ENCODE measurements at regions not wholly inside any gene's neighbourhood (a gene's known extent, or its start where the extent isn't known, plus 50 kb on each side); places are given as distances from the start of the nearest gene placed in this dataset.
"Not testable (repeated sequence)": the region's sequence is repeated elsewhere in the genome, so short reads cannot be mapped to it uniquely, and the experiment has no call there.

- Mint-ChIP-seq H3K4me1 (peaks cover 0 to 4% (median 0%) of the 10 kb centered on the region in 4 donors), H3K4me3 (no peak overlapping the region), H3K9me3 (no peaks in the 10 kb centered on the region), H3K27me3 (no peaks in the 10 kb centered on the region), H3K27ac (no peak overlapping the region), H3K36me3 (no peaks in the 10 kb centered on the region)
- DNase-seq (no peak), ATAC-seq (no peak)
- POLR2A ChIA-PET = no interaction called here
Observed at GRCh38 chr6:27854421-27854820, 57.8 kb downstream of the OR2B2 start.

- POLR2A ChIA-PET = interaction anchor here (0.5 to 1.0 kb wide), 4 partner anchors 13 to 39 kb away, joined by 3 to 4 read pairs (median 3); a partner anchor contains a TSS
- Mint-ChIP-seq H3K9me3 (no peaks in the 10 kb centered on the region), H3K36me3 (no peaks in the 10 kb centered on the region), H3K27ac (no peak overlapping the region), H3K4me3 (no peak overlapping the region), H3K27me3 (peaks cover 0 to 12% (median 0%) of the 10 kb centered on the region in 5 donors), H3K4me1 (peaks cover 0 to 4% (median 0%) of the 10 kb centered on the region in 4 donors)
- ATAC-seq (no peak), DNase-seq (no peak)
Observed at GRCh38 chr6:27851440-27851839, 60.8 kb downstream of the OR2B2 start.

DNA sequence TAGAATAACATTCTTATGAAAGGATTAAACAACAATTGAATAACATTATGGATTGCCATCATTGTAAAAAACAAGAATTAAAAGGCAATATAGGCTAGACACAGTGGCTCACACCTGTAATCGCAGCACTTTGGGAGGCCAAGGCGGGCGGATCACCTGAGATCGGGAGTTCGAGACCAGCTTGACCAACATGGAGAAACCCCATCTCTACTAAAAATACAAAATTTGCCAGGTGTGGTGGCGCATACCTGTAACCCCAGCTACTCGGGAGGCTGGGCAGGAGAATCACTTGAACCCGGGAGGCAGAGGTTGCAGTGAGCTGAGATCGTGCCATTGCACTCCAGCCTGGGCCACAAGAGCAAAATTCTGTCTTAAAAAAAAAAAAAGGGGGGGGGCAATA lies 63.2 kb downstream of the OR2B2 start:
- H3K27me3 Mint-ChIP-seq = peaks cover 0 to 17% (median 0%) of the 10 kb centered on the region in 5 donors
- not testable (repeated sequence) for H3K27ac Mint-ChIP-seq, H3K4me1 Mint-ChIP-seq, H3K36me3 Mint-ChIP-seq, H3K4me3 Mint-ChIP-seq, DNase-seq, ATAC-seq, H3K9me3 Mint-ChIP-seq
- POLR2A ChIA-PET = interaction anchor here (1.0 to 2.2 kb wide), 4 partner anchors 11 to 44 kb away, joined by 4 to 10 read pairs (median 5); a partner anchor contains a TSS

- POLR2A ChIA-PET = interaction anchor here (2.2 kb wide), 1 partner anchor 9 kb away, joined by 10 read pairs; a partner anchor contains a TSS
- no peaks in the 10 kb centered on the region for H3K36me3 Mint-ChIP-seq
- no peak overlapping the region for H3K27ac Mint-ChIP-seq
- no peaks in the 10 kb centered on the region for H3K4me1 Mint-ChIP-seq
- ATAC-seq (no peak), DNase-seq (no peak)
- H3K27me3 Mint-ChIP-seq = peaks cover 0 to 17% (median 0%) of the 10 kb centered on the region in 5 donors
- no peak overlapping the region for H3K4me3 Mint-ChIP-seq
- no peaks in the 10 kb centered on the region for H3K9me3 Mint-ChIP-seq
Observed at GRCh38 chr6:27847706-27848105, 64.5 kb downstream of the OR2B2 start.

DNA sequence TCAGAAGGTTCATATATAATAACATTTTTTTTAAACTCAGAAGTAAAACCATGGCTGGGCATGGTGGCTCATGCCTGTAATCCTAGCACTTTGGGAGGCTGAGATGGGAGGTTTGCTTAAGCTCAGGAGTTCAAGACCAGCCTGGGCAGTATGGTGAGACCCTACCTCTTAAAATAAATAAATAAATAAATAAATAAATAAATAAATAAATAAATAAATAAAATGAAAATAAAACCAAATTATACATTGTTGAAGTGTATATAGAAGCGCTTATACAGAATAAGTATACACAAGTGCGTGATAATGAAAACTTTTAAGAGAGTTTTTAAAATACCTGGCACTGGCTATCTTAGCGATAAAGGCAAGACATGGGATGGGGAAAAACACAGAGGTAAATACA lies 71.6 kb downstream of the OR2B2 start:
- H3K4me3 Mint-ChIP-seq = no peak overlapping the region
- peaks cover 0 to 18% (median 11%) of the 10 kb centered on the region in 4 donors for H3K4me1 Mint-ChIP-seq
- peaks cover 0 to 8% (median 0%) of the 10 kb centered on the region in 5 donors for H3K27me3 Mint-ChIP-seq
- H3K36me3 Mint-ChIP-seq = no peaks in the 10 kb centered on the region
- DNase-seq (no peak), ATAC-seq (no peak)
- POLR2A ChIA-PET = interaction anchor here (1.0 to 1.8 kb wide), 2 partner anchors 25 to 31 kb away, joined by 4 to 5 read pairs; a partner anchor contains a TSS
- H3K27ac Mint-ChIP-seq = no peak overlapping the region
- no peaks in the 10 kb centered on the region for H3K9me3 Mint-ChIP-seq

- H3K36me3 Mint-ChIP-seq = no peaks in the 10 kb centered on the region
- H3K27me3 Mint-ChIP-seq = peaks cover 0 to 8% (median 0%) of the 10 kb centered on the region in 5 donors
- POLR2A ChIA-PET = interaction anchor here (0.7 to 11.6 kb wide), 12 partner anchors 8 to 1819 kb away, joined by 3 to 793 read pairs (median 60); a partner anchor contains a TSS
- ATAC-seq = no peak
- H3K27ac Mint-ChIP-seq = peak overlapping the region in 4 of 10 donors; percentile 12 to 90 (median 81)
- peaks cover 5 to 24% (median 15%) of the 10 kb centered on the region in 4 donors for H3K4me1 Mint-ChIP-seq
- H3K4me3 Mint-ChIP-seq = no peak overlapping the region
- H3K9me3 Mint-ChIP-seq = no peaks in the 10 kb centered on the region
- DNase-seq = peak in 1 of 10 donors; percentile 10
Observed at GRCh38 chr6:27839626-27840475, 72.3 kb downstream of the OR2B2 start.

DNA sequence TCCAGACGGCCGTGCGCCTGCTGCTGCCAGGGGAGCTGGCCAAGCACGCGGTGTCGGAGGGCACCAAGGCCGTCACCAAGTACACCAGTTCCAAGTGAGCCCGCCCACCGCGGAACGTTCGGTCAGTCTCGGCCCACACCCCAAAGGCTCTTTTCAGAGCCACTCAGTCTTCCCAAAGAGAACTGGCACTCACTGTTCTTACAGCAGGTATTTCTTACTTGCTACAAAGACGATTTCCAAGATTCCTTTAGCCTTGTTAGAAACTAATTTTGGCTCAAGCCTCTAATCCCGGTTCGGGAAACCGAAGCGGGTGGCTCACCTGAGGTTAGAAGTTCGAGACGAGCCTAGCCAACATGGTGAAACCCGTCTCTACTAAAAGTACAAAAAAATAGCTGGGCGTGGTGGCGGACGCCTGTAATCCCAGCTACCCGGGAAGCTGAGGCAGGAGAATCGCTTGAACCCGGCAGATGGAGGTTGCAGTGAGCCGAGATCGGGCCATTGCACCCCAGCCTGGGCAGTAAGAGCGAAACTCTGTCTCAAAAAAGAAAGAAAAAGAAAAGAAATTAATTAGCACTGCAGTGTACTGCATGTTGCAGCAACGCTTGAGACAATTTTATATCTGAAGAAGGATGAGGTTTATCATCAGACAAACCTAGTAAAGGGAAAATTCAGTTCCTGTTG lies 73.1 kb downstream of the OR2B2 start:
- H3K4me1 Mint-ChIP-seq = peaks cover 8 to 29% (median 16%) of the 10 kb centered on the region in 4 donors
- H3K36me3 Mint-ChIP-seq = no peaks in the 10 kb centered on the region
- POLR2A ChIA-PET = interaction anchor here (0.7 to 11.6 kb wide), 29 partner anchors 9 to 1818 kb away, joined by 3 to 793 read pairs (median 18); a partner anchor contains a TSS
- H3K27ac Mint-ChIP-seq = peak overlapping the region in 2 of 10 donors; percentile 80 to 90
- no peaks in the 10 kb centered on the region for H3K9me3 Mint-ChIP-seq
- peak in 1 of 2 donors; percentile 3 for ATAC-seq
- DNase-seq = peak in 1 of 10 donors; percentile 11
- H3K4me3 Mint-ChIP-seq = no peak overlapping the region
- peaks cover 0 to 8% (median 0%) of the 10 kb centered on the region in 5 donors for H3K27me3 Mint-ChIP-seq

DNA sequence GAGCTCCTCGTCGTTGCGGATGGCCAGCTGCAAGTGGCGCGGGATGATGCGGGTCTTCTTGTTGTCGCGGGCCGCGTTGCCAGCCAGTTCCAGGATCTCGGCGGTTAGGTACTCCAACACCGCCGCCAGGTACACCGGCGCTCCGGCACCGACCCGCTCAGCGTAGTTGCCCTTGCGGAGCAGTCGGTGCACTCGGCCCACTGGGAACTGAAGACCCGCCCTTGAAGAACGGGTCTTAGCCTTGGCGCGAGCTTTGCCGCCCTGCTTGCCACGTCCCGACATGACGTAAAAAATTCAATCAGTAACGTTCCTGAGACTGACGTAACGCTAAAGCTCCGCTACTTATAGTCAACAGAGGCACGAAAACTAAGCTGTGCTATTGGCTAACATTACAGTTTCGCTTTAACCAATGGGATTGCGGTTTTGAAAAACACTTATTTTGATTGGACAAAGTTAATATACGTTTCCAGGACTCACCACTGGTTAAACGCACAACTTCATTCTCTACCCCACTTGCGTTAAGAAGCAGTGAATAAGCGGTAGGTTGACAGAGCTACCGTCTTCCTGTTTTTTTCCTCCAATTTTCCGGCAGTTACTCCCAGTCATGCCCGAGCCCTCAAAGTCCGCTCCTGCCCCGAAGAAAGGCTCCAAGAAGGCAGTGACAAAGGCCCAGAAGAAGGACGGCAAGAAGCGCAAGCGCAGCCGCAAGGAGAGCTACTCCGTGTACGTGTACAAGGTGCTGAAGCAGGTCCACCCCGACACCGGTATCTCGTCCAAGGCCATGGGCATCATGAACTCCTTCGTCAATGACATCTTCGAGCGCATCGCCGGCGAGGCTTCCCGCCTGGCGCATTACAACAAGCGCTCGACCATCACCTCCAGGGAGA lies 73.9 kb downstream of the OR2B2 start:
- no peak overlapping the region for H3K4me3 Mint-ChIP-seq
- peaks cover 0 to 8% (median 0%) of the 10 kb centered on the region in 5 donors for H3K27me3 Mint-ChIP-seq
- ATAC-seq (peak; percentile 78 to 81), DNase-seq (peak; percentile 63 to 95 (median 88))
- H3K27ac Mint-ChIP-seq = no peak overlapping the region
- POLR2A ChIA-PET = interaction anchor here (0.6 to 11.6 kb wide), 50 partner anchors 9 to 1817 kb away, joined by 3 to 793 read pairs (median 6); partner anchors contain the start of genes HMGN4 and TRIM27
- no peaks in the 10 kb centered on the region for H3K36me3 Mint-ChIP-seq
- H3K9me3 Mint-ChIP-seq = no peaks in the 10 kb centered on the region
- H3K4me1 Mint-ChIP-seq = peaks cover 8 to 36% (median 18%) of the 10 kb centered on the region in 4 donors

GRCh38 chr6:27837625-27838057 lies 74.6 kb downstream of the OR2B2 start:
- peaks cover 8 to 36% (median 18%) of the 10 kb centered on the region in 4 donors for H3K4me1 Mint-ChIP-seq
- ATAC-seq = peak; percentile 16 to 36
- H3K4me3 Mint-ChIP-seq = no peak overlapping the region
- no peak for DNase-seq
- peaks cover 0 to 8% (median 0%) of the 10 kb centered on the region in 5 donors for H3K27me3 Mint-ChIP-seq
- H3K36me3 Mint-ChIP-seq = no peaks in the 10 kb centered on the region
- no peak overlapping the region for H3K27ac Mint-ChIP-seq
- POLR2A ChIA-PET = interaction anchor here (0.8 to 11.6 kb wide), 51 partner anchors 8 to 1817 kb away, joined by 3 to 793 read pairs (median 6); partner anchors contain the start of genes HMGN4 and TRIM27
- H3K9me3 Mint-ChIP-seq = no peaks in the 10 kb centered on the region

GRCh38 chr6:27836783-27837624 lies 75.2 kb downstream of the OR2B2 start:
- no peaks in the 10 kb centered on the region for H3K36me3 Mint-ChIP-seq
- no peak overlapping the region for H3K27ac Mint-ChIP-seq
- DNase-seq = peak; percentile 33 to 85 (median 68)
- no peaks in the 10 kb centered on the region for H3K9me3 Mint-ChIP-seq
- peak; percentile 41 to 49 for ATAC-seq
- no peak overlapping the region for H3K4me3 Mint-ChIP-seq
- H3K27me3 Mint-ChIP-seq = peaks cover 0 to 8% (median 0%) of the 10 kb centered on the region in 5 donors
- POLR2A ChIA-PET = interaction anchor here (0.8 to 11.6 kb wide), 44 partner anchors 8 to 1816 kb away, joined by 3 to 793 read pairs (median 6); partner anchors contain the start of genes HMGN4 and ZNF184
- peaks cover 8 to 36% (median 18%) of the 10 kb centered on the region in 4 donors for H3K4me1 Mint-ChIP-seq

All from naive thymus-derived CD8-positive, alpha-beta T cell (primary cell).